ENCODE measurements at regions not wholly inside any gene's neighbourhood (a gene's known extent, or its start where the extent isn't known, plus 50 kb on each side); places are given as distances from the start of the nearest gene placed in this dataset.
"Not testable (repeated sequence)": the region's sequence is repeated elsewhere in the genome, so short reads cannot be mapped to it uniquely, and the experiment has no call there.

- DNase-seq (ENCODE audit: low read depth, low spot score): no peak
- H3K4me3 ChIP-seq (ENCODE audit: low read length): no peak overlapping the region
Measured at GRCh38 chr3:81989274-81989673, 227.8 kb upstream of the GBE1 start.

GRCh38 chr3:81987412-81987811 lies 226.0 kb upstream of the GBE1 start:
- DNase-seq (ENCODE audit: low read depth, low spot score); H3K4me3 ChIP-seq (ENCODE audit: low read length): not testable (repeated sequence)

GRCh38 chr3:81985996-81986723 lies 224.7 kb upstream of the GBE1 start:
- DNase-seq (ENCODE audit: low read depth, low spot score): no peak
- H3K4me3 ChIP-seq (ENCODE audit: low read length): no peak overlapping the region

- DNase-seq (ENCODE audit: low read depth, low spot score): no peak
- no peak overlapping the region for H3K4me3 ChIP-seq (ENCODE audit: low read length)
Measured at GRCh38 chr3:81983382-81983781, 221.9 kb upstream of the GBE1 start.

GRCh38 chr3:81980596-81981494 lies 219.4 kb upstream of the GBE1 start:
- no peak overlapping the region for H3K4me3 ChIP-seq (ENCODE audit: low read length)
- DNase-seq (ENCODE audit: low read depth, low spot score): no peak

GRCh38 chr3:81974751-81975150 lies 213.3 kb upstream of the GBE1 start:
- no peak overlapping the region for H3K4me3 ChIP-seq (ENCODE audit: low read length)
- DNase-seq (ENCODE audit: low read depth, low spot score): no peak

GRCh38 chr3:81968658-81969057 lies 207.2 kb upstream of the GBE1 start:
- H3K4me3 ChIP-seq (ENCODE audit: low read length): no peak overlapping the region
- no peak for DNase-seq (ENCODE audit: low read depth, low spot score)

- no peak for DNase-seq (ENCODE audit: low read depth, low spot score)
- no peak overlapping the region for H3K4me3 ChIP-seq (ENCODE audit: low read length)
Measured at GRCh38 chr3:81967393-81967792, 205.9 kb upstream of the GBE1 start.

- H3K4me3 ChIP-seq (ENCODE audit: low read length): no peak overlapping the region
Measured at GRCh38 chr3:81965696-81966095, 204.3 kb upstream of the GBE1 start.

GRCh38 chr3:81962396-81962795 lies 201.0 kb upstream of the GBE1 start:
- no peak for DNase-seq (ENCODE audit: low read depth, low spot score)
- no peak overlapping the region for H3K4me3 ChIP-seq (ENCODE audit: low read length)

More at GRCh38 chr3:81965696-81966095, 204.3 kb upstream of the GBE1 start:
- no peak for DNase-seq (ENCODE audit: low read depth, low spot score)

- no peak for DNase-seq (ENCODE audit: low read depth, low spot score)
- no peak overlapping the region for H3K4me3 ChIP-seq (ENCODE audit: low read length)
Measured at GRCh38 chr3:81958972-81959640, 197.7 kb upstream of the GBE1 start.

- no peak overlapping the region for H3K4me3 ChIP-seq (ENCODE audit: low read length)
- DNase-seq (ENCODE audit: low read depth, low spot score): no peak
Measured at GRCh38 chr3:81955878-81956277, 194.4 kb upstream of the GBE1 start.

GRCh38 chr3:81953111-81953510 lies 191.7 kb upstream of the GBE1 start:
- no peak overlapping the region for H3K4me3 ChIP-seq (ENCODE audit: low read length)
- no peak for DNase-seq (ENCODE audit: low read depth, low spot score)

GRCh38 chr3:81952141-81952540 lies 190.7 kb upstream of the GBE1 start:
- no peak for DNase-seq (ENCODE audit: low read depth, low spot score)
- H3K4me3 ChIP-seq (ENCODE audit: low read length): no peak overlapping the region

GRCh38 chr3:81951636-81952035 lies 190.2 kb upstream of the GBE1 start:
- no peak for DNase-seq (ENCODE audit: low read depth, low spot score)
- no peak overlapping the region for H3K4me3 ChIP-seq (ENCODE audit: low read length)

- no peak overlapping the region for H3K4me3 ChIP-seq (ENCODE audit: low read length)
- DNase-seq (ENCODE audit: low read depth, low spot score): no peak
Measured at GRCh38 chr3:81951106-81951505, 189.7 kb upstream of the GBE1 start.

- no peak overlapping the region for H3K4me3 ChIP-seq (ENCODE audit: low read length)
- no peak for DNase-seq (ENCODE audit: low read depth, low spot score)
Measured at GRCh38 chr3:81947359-81947758, 185.9 kb upstream of the GBE1 start.

- H3K4me3 ChIP-seq (ENCODE audit: low read length): no peak overlapping the region
- no peak for DNase-seq (ENCODE audit: low read depth, low spot score)
Measured at GRCh38 chr3:81938681-81939080, 177.2 kb upstream of the GBE1 start.

- H3K4me3 ChIP-seq (ENCODE audit: low read length): no peak overlapping the region
- DNase-seq (ENCODE audit: low read depth, low spot score): peak; percentile 9
Measured at GRCh38 chr3:81936817-81937216, 175.4 kb upstream of the GBE1 start.

- H3K4me3 ChIP-seq (ENCODE audit: low read length): no peak overlapping the region
- DNase-seq (ENCODE audit: low read depth, low spot score): no peak
Measured at GRCh38 chr3:81932681-81933080, 171.2 kb upstream of the GBE1 start.
